Heart right ventricle (tissue), 16 donors: ENCODE measurements at regions not wholly inside any gene's neighbourhood (a gene's known extent, or its start where the extent isn't known, plus 50 kb on each side); places are given as distances from the start of the nearest gene placed in this dataset.
"Not testable (repeated sequence)": the region's sequence is repeated elsewhere in the genome, so short reads cannot be mapped to it uniquely, and the experiment has no call there.

Experiments
- ATAC-seq, 8 donors: fragments of 200-7000 bp; cut with Tn5 transposase; one replicate each; pipeline ENCODE4 v1.9.1; 2020; ENCODE audit warnings: mild to moderate bottlenecking in 8 of 8, moderate library complexity in 8 of 8, moderate number of reproducible peaks in 1 of 8
- DNase-seq, 2 donors: peaks; one replicate each; pipeline ENCODE4 v3.0.0-alpha.2; 2020
- H3K27ac ChIP-seq, 10 donors: fragments of 200-600 bp; sonication (generic) in 2 of 10; one replicate each; pipeline versions ENCODE4 v1.5.0 to v1.8.0; 2020 to 2022; ENCODE audit warnings: mild to moderate bottlenecking in 3 of 10
- H3K27me3 ChIP-seq, 7 donors: fragments of 200-600 bp; one replicate each; pipeline ENCODE4 v1.8.0; 2021 to 2022; ENCODE audit warnings: mild to moderate bottlenecking in 2 of 7
- H3K36me3 ChIP-seq, 9 donors: fragments of 200-600 bp; sonication (generic) in 1 of 9; one replicate each; pipeline versions ENCODE4 v1.5.0 to v1.8.0; 2020 to 2022; ENCODE audit warnings: mild to moderate bottlenecking in 2 of 9
- H3K4me1 ChIP-seq, 9 donors: fragments of 200-600 bp; sonication (generic) in 1 of 9; one replicate each; pipeline versions ENCODE4 v1.5.0 to v1.8.0; 2020 to 2022; ENCODE audit warnings: mild to moderate bottlenecking in 4 of 9
- H3K4me3 ChIP-seq, 10 donors: fragments of 200-600 bp; sonication (generic) in 2 of 10; one replicate each; pipeline versions ENCODE4 v1.5.0 to v1.8.0; 2020 to 2022; ENCODE audit warnings: mild to moderate bottlenecking in 7 of 10, moderate library complexity in 2 of 10
- H3K9me3 ChIP-seq, 11 donors: fragments of 200-600 bp in 10 of 11; sonication (generic) in 2 of 11; one replicate each; pipeline versions ENCODE4 v1.5.0 to v1.8.0; 2013 to 2022; ENCODE audit warnings: mild to moderate bottlenecking in 2 of 11, control low read depth in 1 of 11, moderate library complexity in 1 of 11
- WGBS, 2 donors: extraction: QIAGEN DNeasy Blood & Tissue Kit; methylation state at CpG; one replicate each; pipeline ENCODE4 v1.1.7; 2013; ENCODE audit warnings: inconsistent platforms in 1 of 2; 5-methylcytosine and 5-hydroxymethylcytosine counted together
- intact Hi-C, 10 donors: fragments of 100-400 bp; cut with DNase I; formaldehyde crosslinking; loops; one replicate each; pipeline versions ENCODE4 v1.11.1 to v1.14.2; 2022
- TF ChIP-seq, protein P1 (sequence below), 9 donors: fragments of 200-600 bp; sonication (generic) in 2 of 9; IDR thresholded peaks; one replicate each; pipeline versions ENCODE4 v1.5.0 to v1.8.0; 2021 to 2022; ENCODE audit warnings: antibody characterized with exemption in 9 of 9, mild to moderate bottlenecking in 5 of 9, moderate library complexity in 1 of 9
- donor health status: Arrhythmogenic right ventricular cardiomyopathy.
- donor health status: ischemic (EF 13 %, LVEDD 7.1; RV severe dilation, severe dysfunction).
- donor health status: healthy with polysubstance abuse.
- donor health status: DM: no; HTN: yes; CAD: no.
- donor health status: DM: no; HTN: no; CAD: no.
- donor health status: ischemic (EF 25% LVEDD 6.9; RV normal size, moderate dysfunction).
- donor health status: ischemic (EF 25% LVEDD 5.7; RV mildly dilated, moderate dysfunction).
- donor health status: healthy.
- donor health status: DM: yes; HTN: yes; CAD: no.
- donor health status: Ischemic cardiomyopathy.
- donor health status: ischemic (EF 35%, LVEDD 5.7; RV mildly dilated, moderate dysfunction).
- donor health status: nonischemic (EF 11% LVEDD 7.7; RV severe dilation, severe dysfunction).
- donor health status: DM: yes; HTN: yes; CAD: no.
- donor health status: PGD.
- donor health status: ischemic (EF 29% LVEDD 5.4; RV normal size, mild dysfunction).
- donor health status: nonischemic (EF 23%, LVEDD 6.1; RV moderate dilation, normal function).

DNA sequence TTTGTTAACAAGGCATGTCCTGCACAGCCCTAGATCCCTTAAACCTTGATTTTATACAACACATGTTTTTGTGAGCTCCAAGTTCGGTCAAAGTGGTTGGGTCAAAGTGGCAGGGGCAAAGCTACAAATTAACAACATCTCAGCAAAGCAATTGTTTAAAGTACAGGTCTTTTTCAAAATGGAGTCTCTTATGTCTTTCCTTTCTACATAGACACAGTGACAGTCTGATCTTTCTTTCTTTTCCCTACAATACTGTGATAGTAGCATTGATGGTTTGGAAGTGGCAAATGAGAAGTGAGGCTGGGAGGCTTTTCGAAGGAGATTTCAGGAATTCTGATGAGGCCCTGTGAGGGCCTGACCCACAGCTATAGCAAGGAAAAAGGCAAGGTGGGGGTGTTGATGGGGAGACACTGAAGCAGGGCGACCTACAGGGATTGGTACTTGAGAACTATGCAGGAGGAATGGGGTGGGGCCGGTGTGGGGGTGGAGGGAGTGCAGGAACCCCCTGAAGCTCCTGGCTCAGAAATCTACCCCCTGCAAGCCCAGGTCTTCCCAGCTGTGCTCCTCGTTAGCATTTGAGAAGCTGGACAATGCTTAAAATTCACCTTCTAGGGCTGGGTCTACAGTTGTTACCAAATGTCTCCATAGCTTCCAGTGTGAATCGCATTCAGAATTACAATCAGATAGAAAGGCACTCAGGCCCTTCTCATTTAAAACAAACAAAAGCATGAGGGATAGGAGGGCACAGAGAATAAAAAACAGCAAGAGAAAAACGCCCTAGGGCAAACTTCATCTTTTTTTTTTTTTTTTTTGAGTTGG is 102.6 kb upstream of the PPM1J start:
- intact Hi-C loops = loop anchor here in 1 of 10 donors (10.0 kb wide), 1 partner anchor 57 kb away; no protein-coding TSS in a partner anchor

DNA sequence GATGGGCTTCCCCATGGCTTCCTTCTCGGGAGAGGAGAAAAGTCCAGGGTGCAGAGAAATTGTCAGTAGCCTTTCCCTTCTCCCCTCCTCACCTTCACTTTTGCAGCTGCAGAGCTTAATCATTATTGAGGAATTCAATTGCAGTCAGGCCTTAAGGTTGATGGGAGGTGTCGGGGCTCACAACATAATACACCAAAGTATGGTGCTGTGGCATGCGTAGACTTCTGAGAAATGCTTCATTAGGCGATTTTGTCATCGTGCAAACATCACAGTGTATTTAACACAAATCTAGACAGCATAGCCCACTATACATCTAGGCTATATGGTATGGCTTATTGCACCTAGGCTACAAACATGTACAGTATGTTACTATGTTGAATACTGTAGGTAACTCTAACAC is 100.2 kb upstream of the PPM1J start:
- no peaks in the 10 kb centered on the region for H3K9me3 ChIP-seq
- no peaks in the 10 kb centered on the region for H3K36me3 ChIP-seq
- no peak overlapping the region for H3K4me3 ChIP-seq
- TF ChIP-seq, protein P1, sequence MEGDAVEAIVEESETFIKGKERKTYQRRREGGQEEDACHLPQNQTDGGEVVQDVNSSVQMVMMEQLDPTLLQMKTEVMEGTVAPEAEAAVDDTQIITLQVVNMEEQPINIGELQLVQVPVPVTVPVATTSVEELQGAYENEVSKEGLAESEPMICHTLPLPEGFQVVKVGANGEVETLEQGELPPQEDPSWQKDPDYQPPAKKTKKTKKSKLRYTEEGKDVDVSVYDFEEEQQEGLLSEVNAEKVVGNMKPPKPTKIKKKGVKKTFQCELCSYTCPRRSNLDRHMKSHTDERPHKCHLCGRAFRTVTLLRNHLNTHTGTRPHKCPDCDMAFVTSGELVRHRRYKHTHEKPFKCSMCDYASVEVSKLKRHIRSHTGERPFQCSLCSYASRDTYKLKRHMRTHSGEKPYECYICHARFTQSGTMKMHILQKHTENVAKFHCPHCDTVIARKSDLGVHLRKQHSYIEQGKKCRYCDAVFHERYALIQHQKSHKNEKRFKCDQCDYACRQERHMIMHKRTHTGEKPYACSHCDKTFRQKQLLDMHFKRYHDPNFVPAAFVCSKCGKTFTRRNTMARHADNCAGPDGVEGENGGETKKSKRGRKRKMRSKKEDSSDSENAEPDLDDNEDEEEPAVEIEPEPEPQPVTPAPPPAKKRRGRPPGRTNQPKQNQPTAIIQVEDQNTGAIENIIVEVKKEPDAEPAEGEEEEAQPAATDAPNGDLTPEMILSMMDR (IDR thresholded peaks at IDR 0.05) = no peak
- no peak for ATAC-seq
- no peaks in the 10 kb centered on the region for H3K27me3 ChIP-seq
- H3K27ac ChIP-seq = no peak overlapping the region
- DNase-seq = no peak
- 93 to 95% methylated on average over 5 of the region's 5 CpGs for WGBS, 2 donors
- intact Hi-C loops = loop anchor here in 1 of 10 donors (10.0 kb wide), 1 partner anchor 59 kb away; no protein-coding TSS in a partner anchor
- H3K4me1 ChIP-seq = peaks cover 0 to 16% (median 9%) of the 10 kb centered on the region in 9 donors

More for the DNA sequence above, 102.6 kb upstream of the PPM1J start:
- H3K9me3 ChIP-seq = no peaks in the 10 kb centered on the region
- no peak for ATAC-seq
- peaks cover 0 to 30% (median 9%) of the 10 kb centered on the region in 9 donors for H3K4me1 ChIP-seq
- WGBS, 2 donors = 86 to 92% methylated on average over 7 of the region's 7 CpGs
- H3K36me3 ChIP-seq = no peaks in the 10 kb centered on the region
- no peak overlapping the region for H3K4me3 ChIP-seq
- DNase-seq = no peak
- no peak overlapping the region for H3K27ac ChIP-seq
- TF ChIP-seq, protein P1 (IDR thresholded peaks at IDR 0.05) = no peak
- no peaks in the 10 kb centered on the region for H3K27me3 ChIP-seq

GRCh38 chr1:112814645-112815044 is 99.5 kb upstream of the PPM1J start:
- not testable (repeated sequence) for H3K36me3 ChIP-seq, H3K4me3 ChIP-seq, ATAC-seq, H3K27me3 ChIP-seq, H3K27ac ChIP-seq, DNase-seq, H3K9me3 ChIP-seq
- intact Hi-C loops = loop anchor here in 1 of 10 donors (10.0 kb wide), 1 partner anchor 60 kb away; no protein-coding TSS in a partner anchor
- H3K4me1 ChIP-seq = peaks cover 0 to 12% (median 9%) of the 10 kb centered on the region in 9 donors
- 91 to 93% methylated on average over 8 of the region's 8 CpGs for WGBS, 2 donors

DNA sequence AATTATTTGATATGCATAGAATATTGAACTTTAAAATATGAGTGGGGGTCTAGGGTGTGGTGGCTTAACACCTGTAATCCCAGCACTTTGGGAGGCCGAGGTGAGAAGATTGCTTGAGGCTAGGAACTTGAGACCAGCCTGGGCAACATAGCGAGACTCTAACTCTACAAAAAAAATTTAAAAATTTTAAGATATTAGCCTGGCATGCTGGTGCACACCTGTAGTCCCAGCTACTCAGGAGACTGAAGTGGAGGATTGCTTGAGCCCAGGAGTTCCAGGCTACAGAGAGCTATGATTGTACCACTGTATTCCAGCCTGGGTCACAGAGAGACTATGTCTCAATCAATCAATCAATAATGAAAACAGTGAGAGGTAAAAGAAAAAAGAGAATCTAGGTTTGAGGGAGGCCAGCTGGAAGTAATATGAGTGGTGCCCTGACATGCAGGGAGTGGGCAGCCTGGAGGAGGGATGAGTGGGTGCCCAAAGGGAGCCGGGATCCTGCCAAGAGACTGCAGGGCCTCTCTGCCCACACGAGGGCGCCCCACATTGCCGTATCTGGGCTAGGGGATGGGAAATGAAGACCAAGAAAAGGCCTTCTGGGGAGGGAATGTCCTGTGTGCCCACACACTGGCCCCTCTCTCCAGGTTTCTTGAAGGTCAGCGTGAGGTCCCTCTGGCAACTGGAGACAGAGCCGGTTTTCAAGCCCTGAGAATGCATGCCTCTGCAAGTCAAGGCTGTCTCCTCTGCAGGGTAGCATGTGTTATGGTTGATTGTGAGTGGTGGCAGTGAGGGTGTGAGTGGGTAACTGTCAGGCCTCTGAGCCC is 93.9 kb upstream of the PPM1J start:
- TF ChIP-seq, protein P1 (IDR thresholded peaks at IDR 0.05) = peak; percentile 40 to 92 (median 83)
- Histone ChIP-seq H3K27me3 (no peaks in the 10 kb centered on the region), H3K36me3 (no peaks in the 10 kb centered on the region), H3K4me1 (peaks cover 0 to 7% (median 0%) of the 10 kb centered on the region in 9 donors), H3K4me3 (no peak overlapping the region), H3K9me3 (no peaks in the 10 kb centered on the region), H3K27ac (no peak overlapping the region)
- ATAC-seq = peak; percentile 84 to 89 (median 86)
- intact Hi-C loops = loop anchor here in 9 of 10 donors (2.0 to 10.0 kb wide), 5 partner anchors 146 to 414 kb away; partner anchors contain the start of genes CTTNBP2NL (in 1 of the 9) and SLC16A1 (in 1 of the 9)
- DNase-seq = peak; percentile 70 to 75
- WGBS, 2 donors = 27 to 28% methylated on average over 8 of the region's 8 CpGs
